Endothelial cell of umbilical vein (primary cell): ENCODE measurements at regions not wholly inside any gene's neighbourhood (a gene's known extent, or its start where the extent isn't known, plus 50 kb on each side); places are given as distances from the start of the nearest gene placed in this dataset.

ENCODE experiments used
- BruUV-seq: library from RNA; stranded (reverse); fragments of 400-500 nt; replicated peaks from 2 replicates; lab custom pipeline; 2021; lab: Mats Ljungman, UMichigan
- CTCF ChIA-PET: fragments of 300-600, 350-600 bp; sonication (Branson Sonifier 250); formaldehyde crosslinking; loops from one replicate; lab custom pipeline; 2021; ENCODE audit warnings: antibody characterized with exemption, inconsistent platforms; lab: Charles Lee
- POLR2A ChIA-PET: fragments of 300-600, 350-600 bp; sonication (Branson Sonifier 250); formaldehyde crosslinking; loops from one replicate; lab custom pipeline; 2021; ENCODE audit warnings: antibody characterized with exemption, inconsistent platforms; lab: Charles Lee
- DNase-seq: peaks from one replicate; pipeline ENCODE4 v3.0.0-alpha.2; 2011; ENCODE audit warnings: low read depth, low spot score
- FAIRE-seq: peaks from 2 replicates; lab custom pipeline; 2011; peaks lifted over from hg19 to GRCh38; lab: Jason Lieb, UNC
- H2AFZ ChIP-seq: 2 replicates; pipeline ENCODE4 v1.6.0; 2012; ENCODE audit warnings: low read depth, low read length, control low read depth, inconsistent platforms
- H3K27ac ChIP-seq: 2 replicates; pipeline ENCODE4 v1.5.1; 2011; ENCODE audit warnings: low read depth, mild to moderate bottlenecking, control low read depth, low read length, moderate library complexity; ENCODE audit not compliant: insufficient read depth
- H3K27me3 ChIP-seq, 2 experiments: 2 replicates each; pipeline versions ENCODE4 v1.6.0 to v1.6.1; 2011; ENCODE audit warnings: low read length in 2 of 2, mixed read lengths in 1 of 2; ENCODE audit not compliant: control insufficient read depth in 2 of 2, insufficient read depth in 2 of 2
- H3K36me3 ChIP-seq, 2 experiments: 2 replicates in 1 of 2; 3 replicates in 1 of 2; pipeline ENCODE4 v1.5.1; 2011; ENCODE audit warnings: low read length in 2 of 2, mild to moderate bottlenecking in 1 of 2, moderate library complexity in 1 of 2; ENCODE audit not compliant: control insufficient read depth in 2 of 2, insufficient read depth in 2 of 2; ENCODE audit errors: extremely low read depth in 1 of 2
- H3K4me1 ChIP-seq: 3 replicates; pipeline ENCODE4 v1.5.1; 2011; ENCODE audit warnings: mild to moderate bottlenecking, low read length; ENCODE audit not compliant: control insufficient read depth, insufficient read depth; ENCODE audit errors: extremely low read depth
- H3K4me2 ChIP-seq: 2 replicates; pipeline ENCODE4 v1.6.1; 2011; ENCODE audit warnings: low read length, control low read depth, mixed read lengths; ENCODE audit not compliant: insufficient read depth
- H3K4me3 ChIP-seq, 3 experiments: fragments of 200-600 bp in 1 of 3; sonication (generic), shearing (Covaris generic) in 1 of 3; replicated peaks in 1 of 3; 2 replicates each; pipeline ENCODE4 v1.5.1; 2011 to 2016; ENCODE audit warnings: control low read depth in 3 of 3, low read length in 3 of 3, mild to moderate bottlenecking in 2 of 3, inconsistent platforms in 1 of 3, low read depth in 1 of 3, moderate library complexity in 1 of 3; ENCODE audit not compliant: insufficient read depth in 1 of 3
- H3K79me2 ChIP-seq: 2 replicates; pipeline ENCODE4 v1.6.0; 2012; ENCODE audit warnings: low read length, inconsistent platforms; ENCODE audit not compliant: control insufficient read depth, insufficient read depth
- H3K9ac ChIP-seq: replicated peaks from 2 replicates; pipeline ENCODE3; 2011; ENCODE audit warnings: low read length, control low read depth; ENCODE audit not compliant: insufficient read depth; ENCODE audit errors: extremely low read depth
- H3K9me1 ChIP-seq: replicated peaks from 3 replicates; pipeline ENCODE4 v1.6.0; 2011; ENCODE audit warnings: mild to moderate bottlenecking, low read length; ENCODE audit not compliant: control insufficient read depth, insufficient read depth; ENCODE audit errors: extremely low read depth
- H3K9me3 ChIP-seq: replicated peaks from 2 replicates; pipeline ENCODE4 v1.5.1; 2012; ENCODE audit warnings: low read length, inconsistent platforms; ENCODE audit not compliant: control insufficient read depth, insufficient read depth
- H4K20me1 ChIP-seq: replicated peaks from 2 replicates; pipeline ENCODE3; 2011; ENCODE audit warnings: mild to moderate bottlenecking, low read length; ENCODE audit not compliant: control insufficient read depth, insufficient read depth; ENCODE audit errors: extremely low read depth
- EZH2 ChIP-seq: IDR thresholded peaks from 2 replicates; pipeline ENCODE4 v1.6.1; 2012; ENCODE audit warnings: borderline replicate concordance, low read depth, mild to moderate bottlenecking, moderate library complexity, low read length, inconsistent platforms; ENCODE audit not compliant: severe bottlenecking
- FOS ChIP-seq: IDR thresholded peaks from 2 replicates; pipeline ENCODE4 v1.6.1; 2011; ENCODE audit warnings: mild to moderate bottlenecking, low read length, moderate library complexity, borderline replicate concordance; ENCODE audit not compliant: insufficient read depth
- GATA2 ChIP-seq: IDR thresholded peaks from 2 replicates; pipeline ENCODE4 v1.7.0; 2011; ENCODE audit warnings: low read depth, mild to moderate bottlenecking, moderate library complexity, mixed read lengths, low read length; ENCODE audit not compliant: insufficient read length, insufficient read depth
- JUN ChIP-seq: IDR thresholded peaks from 2 replicates; pipeline ENCODE4 v1.6.1; 2011; ENCODE audit warnings: borderline replicate concordance, low read depth; ENCODE audit not compliant: insufficient read length, insufficient read depth
- MYC ChIP-seq: IDR thresholded peaks from one replicate; pipeline ENCODE4 v1.6.1; 2011; ENCODE audit warnings: mild to moderate bottlenecking, low read depth, low read length
- POLR2A ChIP-seq: IDR thresholded peaks from 2 replicates; pipeline ENCODE4 v1.6.1; 2012; ENCODE audit warnings: low read depth, mild to moderate bottlenecking, control low read depth, low read length
- POLR2AphosphoS5 ChIP-seq: IDR thresholded peaks from 2 replicates; pipeline ENCODE4 v1.6.1; 2012; ENCODE audit warnings: low read depth, mild to moderate bottlenecking, control low read depth, low read length, moderate library complexity; ENCODE audit not compliant: insufficient read depth
- dilution Hi-C: fragments of 300-500 bp; cut with MboI; formaldehyde crosslinking; loops from one replicate; pipeline ENCODE4 v1.15.0; 2019; ENCODE audit warnings: low sequenced_read_pairs; ENCODE audit not compliant: extremely low pct_ligation_motif_present
- intact Hi-C: fragments of 100-400 bp; cut with micrococcal nuclease; formaldehyde crosslinking; loops from one replicate; pipeline ENCODE4 v1.10.0; 2022
- TF ChIP-seq, protein P1 (sequence below), 2 donors: IDR thresholded peaks; 1 replicate in 1 of 2; 2 replicates in 1 of 2; pipeline ENCODE4 v1.5.1; 2011; ENCODE audit warnings: low read length in 2 of 2, mild to moderate bottlenecking in 2 of 2, moderate library complexity in 2 of 2, control low read depth in 1 of 2, inconsistent platforms in 1 of 2, low read depth in 1 of 2; ENCODE audit not compliant: insufficient read depth in 1 of 2; ENCODE audit errors: extremely low read depth in 1 of 2
- TF ChIP-seq, protein P2 (sequence below): IDR thresholded peaks from 2 replicates; pipeline ENCODE4 v1.6.1; 2011; ENCODE audit not compliant: insufficient read depth, insufficient read length

DNA sequence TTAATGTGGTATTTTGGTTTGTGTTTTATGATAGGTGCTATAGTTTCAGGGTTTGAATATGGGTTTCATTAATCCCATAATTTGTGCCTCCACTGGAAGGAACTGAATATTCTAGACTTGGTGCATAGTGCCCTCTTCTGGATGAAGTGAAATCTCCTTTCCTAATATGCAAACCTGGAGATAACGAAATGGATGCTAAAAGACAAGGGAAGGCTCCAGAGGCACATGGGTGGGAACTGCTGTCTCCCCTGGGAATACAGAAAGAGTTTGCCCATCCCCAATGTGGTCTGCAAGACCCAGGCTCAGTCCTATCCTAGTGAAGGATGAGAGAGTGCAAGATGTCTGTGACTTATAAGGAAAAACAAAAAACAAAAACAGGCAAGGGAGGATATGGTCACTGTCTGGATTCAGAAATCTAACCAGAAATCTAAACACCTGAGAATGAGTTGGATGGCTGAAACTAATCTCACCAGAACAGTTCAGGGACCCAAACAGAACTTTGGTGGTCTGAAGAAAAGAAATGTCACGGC is 142.3 kb upstream of the TMPO start:
- POLR2A ChIA-PET, result no interaction called here
- CTCF ChIA-PET, result no interaction called here
- FAIRE-seq, result peak; percentile 72

DNA sequence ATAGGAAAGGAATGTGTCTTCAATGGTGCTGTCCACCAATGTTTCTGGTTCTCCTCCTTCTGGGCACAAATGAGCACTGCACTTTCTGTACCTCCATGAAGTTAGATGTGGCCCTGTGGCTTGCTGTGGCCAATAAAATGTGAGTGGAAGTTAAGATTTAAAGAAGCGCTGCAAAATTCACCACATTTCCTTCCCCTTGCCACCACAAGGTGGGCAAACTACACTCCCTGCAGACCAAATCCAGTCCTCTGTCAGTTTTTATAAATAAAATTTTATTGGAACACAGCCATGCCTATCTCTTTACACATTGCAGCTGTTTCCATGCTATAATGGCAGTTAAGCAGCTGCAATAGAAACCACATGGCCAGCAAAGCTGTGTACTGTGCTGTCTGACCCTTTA is 141.4 kb upstream of the TMPO start:
- Histone ChIP-seq H3K9me3 (no peaks in the 10 kb centered on the region), H3K79me2 (no peaks in the 10 kb centered on the region), H3K27me3 (peaks cover 11 to 13% of the 10 kb centered on the region in 2 experiments), H3K9me1 (no peaks in the 10 kb centered on the region), H3K27ac (no peak overlapping the region), H3K4me3 (no peak overlapping the region), H4K20me1 (no peaks in the 10 kb centered on the region), H3K4me1 (peaks cover 27% of the 10 kb centered on the region), H3K36me3 (no peaks in the 10 kb centered on the region), H2AFZ (no peak overlapping the region), H3K9ac (no peak overlapping the region), H3K4me2 (no peak overlapping the region)
- TF ChIP-seq POLR2AphosphoS5 (no peak), MYC (no peak), FOS (no peak), EZH2 (no peak), POLR2A (no peak), GATA2 (no peak), JUN (no peak)
- TF ChIP-seq, protein P1, sequence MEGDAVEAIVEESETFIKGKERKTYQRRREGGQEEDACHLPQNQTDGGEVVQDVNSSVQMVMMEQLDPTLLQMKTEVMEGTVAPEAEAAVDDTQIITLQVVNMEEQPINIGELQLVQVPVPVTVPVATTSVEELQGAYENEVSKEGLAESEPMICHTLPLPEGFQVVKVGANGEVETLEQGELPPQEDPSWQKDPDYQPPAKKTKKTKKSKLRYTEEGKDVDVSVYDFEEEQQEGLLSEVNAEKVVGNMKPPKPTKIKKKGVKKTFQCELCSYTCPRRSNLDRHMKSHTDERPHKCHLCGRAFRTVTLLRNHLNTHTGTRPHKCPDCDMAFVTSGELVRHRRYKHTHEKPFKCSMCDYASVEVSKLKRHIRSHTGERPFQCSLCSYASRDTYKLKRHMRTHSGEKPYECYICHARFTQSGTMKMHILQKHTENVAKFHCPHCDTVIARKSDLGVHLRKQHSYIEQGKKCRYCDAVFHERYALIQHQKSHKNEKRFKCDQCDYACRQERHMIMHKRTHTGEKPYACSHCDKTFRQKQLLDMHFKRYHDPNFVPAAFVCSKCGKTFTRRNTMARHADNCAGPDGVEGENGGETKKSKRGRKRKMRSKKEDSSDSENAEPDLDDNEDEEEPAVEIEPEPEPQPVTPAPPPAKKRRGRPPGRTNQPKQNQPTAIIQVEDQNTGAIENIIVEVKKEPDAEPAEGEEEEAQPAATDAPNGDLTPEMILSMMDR (IDR thresholded peaks at IDR 0.05; ENCODE audit: extremely low read depth in 1 of 2, insufficient read depth in 1 of 2, low read depth in 1 of 2, low read length in 2 of 2), result no peak
- TF ChIP-seq, protein P2, sequence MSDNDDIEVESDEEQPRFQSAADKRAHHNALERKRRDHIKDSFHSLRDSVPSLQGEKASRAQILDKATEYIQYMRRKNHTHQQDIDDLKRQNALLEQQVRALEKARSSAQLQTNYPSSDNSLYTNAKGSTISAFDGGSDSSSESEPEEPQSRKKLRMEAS, result no peak
- ChIA-PET POLR2A (no interaction called here), CTCF (interaction anchor here (1.3 to 3.4 kb wide), 5 partner anchors 16 to 1385 kb away, joined by 5 to 30 read pairs (median 15); no protein-coding TSS in a partner anchor)
- no TSS peak for BruUV-seq
- FAIRE-seq, result no peak
- intact Hi-C loops (loop anchor here (10.0 kb wide), 4 partner anchors 699 to 1799 kb away; no protein-coding TSS in a partner anchor), dilution Hi-C loops (no loop called here)
- no peak for DNase-seq

More for the DNA sequence above, 142.3 kb upstream of the TMPO start:
- H3K9me1 ChIP-seq, result no peaks in the 10 kb centered on the region
- H3K4me1 ChIP-seq, result peaks cover 27% of the 10 kb centered on the region
- no peaks in the 10 kb centered on the region for H3K9me3 ChIP-seq
- TF ChIP-seq POLR2A, result no peak
- no peak for TF ChIP-seq FOS
- TF ChIP-seq POLR2AphosphoS5, result no peak
- TF ChIP-seq, protein P1 (IDR thresholded peaks at IDR 0.05; ENCODE audit: extremely low read depth in 1 of 2, insufficient read depth in 1 of 2, low read depth in 1 of 2, low read length in 2 of 2), result peak; percentile 46 to 47
- H4K20me1 ChIP-seq, result no peaks in the 10 kb centered on the region
- H3K79me2 ChIP-seq, result no peaks in the 10 kb centered on the region
- no peak overlapping the region for H3K4me2 ChIP-seq
- H2AFZ ChIP-seq, result no peak overlapping the region
- DNase-seq, result peak; percentile 61
- H3K36me3 ChIP-seq, result no peaks in the 10 kb centered on the region
- no peak overlapping the region for H3K9ac ChIP-seq
- intact Hi-C loops (loop anchor here (1.0 to 10.0 kb wide), 12 partner anchors 24 to 1798 kb away; no protein-coding TSS in a partner anchor), dilution Hi-C loops (no loop called here)
- H3K27ac ChIP-seq, result no peak overlapping the region
- no TSS peak for BruUV-seq
- peaks cover 7 to 9% of the 10 kb centered on the region in 2 experiments for H3K27me3 ChIP-seq
- no peak overlapping the region for H3K4me3 ChIP-seq
